H9 (cell line): ENCODE measurements at regions not wholly inside any gene's neighbourhood (a gene's known extent, or its start where the extent isn't known, plus 50 kb on each side); places are given as distances from the start of the nearest gene placed in this dataset.

Experiments
- DNase-seq: peaks from one replicate; pipeline ENCODE4 v3.0.0-alpha.2; 2017
- H2AFZ ChIP-seq: one replicate; pipeline ENCODE4 v1.6.1; 2013; ENCODE audit warnings: mild to moderate bottlenecking, low read length, control low read depth, moderate library complexity
- H2AK5ac ChIP-seq: 2 replicates; pipeline ENCODE4 v1.6.1; 2013; ENCODE audit warnings: low read length, control low read depth, mixed read lengths; ENCODE audit not compliant: insufficient read length
- H2BK120ac ChIP-seq: one replicate; pipeline ENCODE4 v1.6.1; 2013; ENCODE audit warnings: low read depth, mild to moderate bottlenecking, low read length, control low read depth, inconsistent platforms; ENCODE audit not compliant: poor library complexity, severe bottlenecking
- H2BK12ac ChIP-seq: 2 replicates; pipeline ENCODE4 v1.6.1; 2013; ENCODE audit warnings: low read length, control low read depth, mixed read lengths, low read depth; ENCODE audit not compliant: insufficient read length
- H2BK15ac ChIP-seq: 2 replicates; pipeline ENCODE4 v1.6.1; 2013; ENCODE audit warnings: low read depth, low read length, control low read depth
- H2BK20ac ChIP-seq: one replicate; pipeline ENCODE4 v1.6.1; 2013; ENCODE audit warnings: low read depth, mild to moderate bottlenecking, low read length, control low read depth, inconsistent platforms; ENCODE audit not compliant: poor library complexity, severe bottlenecking
- H2BK5ac ChIP-seq: 2 replicates; pipeline ENCODE4 v1.6.1; 2013; ENCODE audit warnings: low read length, control low read depth, mixed read lengths; ENCODE audit not compliant: insufficient read length
- H3K14ac ChIP-seq: 2 replicates; pipeline ENCODE4 v1.6.1; 2013; ENCODE audit warnings: low read length, control low read depth; ENCODE audit not compliant: insufficient read depth
- H3K18ac ChIP-seq: 2 replicates; pipeline ENCODE4 v1.6.1; 2013; ENCODE audit warnings: low read depth, mild to moderate bottlenecking, mixed read lengths, low read length, control low read depth; ENCODE audit not compliant: insufficient read length
- H3K23ac ChIP-seq: 2 replicates; pipeline ENCODE4 v1.6.1; 2013; ENCODE audit warnings: low read length, control low read depth, mixed read lengths, low read depth; ENCODE audit not compliant: insufficient read length
- H3K23me2 ChIP-seq: 2 replicates; pipeline ENCODE4 v1.6.1; 2013; ENCODE audit warnings: low read depth, mild to moderate bottlenecking, mixed read lengths, low read length, control low read depth; ENCODE audit not compliant: insufficient read length, poor library complexity, severe bottlenecking
- H3K27ac ChIP-seq: 2 replicates; pipeline ENCODE4 v1.5.1; 2013; ENCODE audit warnings: low read length, control low read depth, mixed read lengths, low read depth; ENCODE audit not compliant: insufficient read length
- H3K27me3 ChIP-seq: 2 replicates; pipeline ENCODE4 v1.6.1; 2013; ENCODE audit warnings: low read length, control low read depth, inconsistent platforms; ENCODE audit not compliant: insufficient read depth
- H3K4ac ChIP-seq: 2 replicates; pipeline ENCODE4 v1.6.1; 2013; ENCODE audit warnings: low read depth, mild to moderate bottlenecking, control low read depth, inconsistent platforms, low read length, moderate library complexity
- H3K4me1 ChIP-seq: 2 replicates; pipeline ENCODE4 v1.6.1; 2013; ENCODE audit warnings: low read length, control low read depth, inconsistent platforms; ENCODE audit not compliant: insufficient read depth
- H3K4me2 ChIP-seq: 2 replicates; pipeline ENCODE4 v1.6.1; 2013; ENCODE audit warnings: low read length, control low read depth, mixed read lengths; ENCODE audit not compliant: insufficient read length, insufficient read depth
- H3K56ac ChIP-seq: 2 replicates; pipeline ENCODE4 v1.6.1; 2013; ENCODE audit warnings: low read depth, mild to moderate bottlenecking, mixed read lengths, low read length, control low read depth; ENCODE audit not compliant: insufficient read length
- H3K79me1 ChIP-seq: 2 replicates; pipeline ENCODE4 v1.6.1; 2013; ENCODE audit warnings: low read depth, mild to moderate bottlenecking, moderate library complexity, low read length, control low read depth, inconsistent platforms; ENCODE audit not compliant: insufficient read depth, poor library complexity, severe bottlenecking
- H3K79me2 ChIP-seq: 2 replicates; pipeline ENCODE4 v1.6.1; 2013; ENCODE audit warnings: low read length, control low read depth, inconsistent platforms; ENCODE audit not compliant: insufficient read depth
- H3K9ac ChIP-seq: 2 replicates; pipeline ENCODE4 v1.6.1; 2013; ENCODE audit warnings: low read length, control low read depth, mixed read lengths; ENCODE audit not compliant: insufficient read length; ENCODE audit errors: extremely low read depth
- H3K9me3 ChIP-seq: one replicate; pipeline ENCODE4 v1.6.1; 2013; ENCODE audit warnings: low read depth, low read length, inconsistent platforms; ENCODE audit not compliant: control insufficient read depth
- H3T11ph ChIP-seq: one replicate; pipeline ENCODE4 v1.6.1; 2013; ENCODE audit warnings: mild to moderate bottlenecking, low read length, control low read depth, inconsistent platforms
- H4K20me1 ChIP-seq: one replicate; pipeline ENCODE4 v1.6.1; 2013; ENCODE audit not compliant: control insufficient read depth, insufficient read length, insufficient read depth
- H4K5ac ChIP-seq: 2 replicates; pipeline ENCODE4 v1.6.1; 2013; ENCODE audit warnings: low read depth, mild to moderate bottlenecking, mixed read lengths, low read length, control low read depth; ENCODE audit not compliant: insufficient read length
- H4K8ac ChIP-seq: replicated peaks from 2 replicates; pipeline ENCODE4 v1.6.1; 2013; ENCODE audit warnings: low read length, control low read depth, mixed read lengths, low read depth; ENCODE audit not compliant: insufficient read length
- H4K91ac ChIP-seq: 2 replicates; pipeline ENCODE4 v1.6.1; 2013; ENCODE audit warnings: low read depth, mild to moderate bottlenecking, moderate library complexity, mixed read lengths, low read length, control low read depth; ENCODE audit not compliant: insufficient read length
- H3K27ac Mint-ChIP-seq, 3 experiments: 2 replicates in 2 of 3; 3 replicates in 1 of 3; pipeline ENCODE4 v1.8.0; 2020 to 2021; ENCODE audit warnings: mixed read lengths in 3 of 3, mild to moderate bottlenecking in 1 of 3, moderate library complexity in 1 of 3
- H3K27me3 Mint-ChIP-seq: 2 replicates; pipeline ENCODE4 v1.8.0; 2021; ENCODE audit warnings: low read depth, mild to moderate bottlenecking, moderate library complexity, mixed read lengths
- H3K36me3 Mint-ChIP-seq, 3 experiments: 2 replicates in 2 of 3; 3 replicates in 1 of 3; pipeline ENCODE4 v1.8.0; 2020 to 2021; ENCODE audit warnings: low read depth in 3 of 3, mixed read lengths in 3 of 3; ENCODE audit not compliant: insufficient read depth in 1 of 3
- H3K4me1 Mint-ChIP-seq, 2 experiments: 2 replicates each; pipeline ENCODE4 v1.8.0; 2020; ENCODE audit warnings: mixed read lengths in 2 of 2
- H3K4me3 Mint-ChIP-seq, 2 experiments: 2 replicates in 1 of 2; 3 replicates in 1 of 2; pipeline ENCODE4 v1.8.0; 2020 to 2021; ENCODE audit warnings: mild to moderate bottlenecking in 2 of 2, mixed read lengths in 2 of 2, moderate library complexity in 1 of 2
- H3K9me3 Mint-ChIP-seq, 2 experiments: 2 replicates in 1 of 2; 3 replicates in 1 of 2; pipeline ENCODE4 v1.8.0; 2020; ENCODE audit warnings: mild to moderate bottlenecking in 2 of 2, mixed read lengths in 2 of 2, moderate library complexity in 1 of 2
- TF ChIP-seq, protein P1 (sequence below): fragments of 200-600 bp; sonication (generic); conservative IDR thresholded peaks from 3 replicates; pipeline ENCODE4 v1.8.0; 2021; ENCODE audit warnings: antibody characterized with exemption, mild to moderate bottlenecking

- TF ChIP-seq, protein P1, sequence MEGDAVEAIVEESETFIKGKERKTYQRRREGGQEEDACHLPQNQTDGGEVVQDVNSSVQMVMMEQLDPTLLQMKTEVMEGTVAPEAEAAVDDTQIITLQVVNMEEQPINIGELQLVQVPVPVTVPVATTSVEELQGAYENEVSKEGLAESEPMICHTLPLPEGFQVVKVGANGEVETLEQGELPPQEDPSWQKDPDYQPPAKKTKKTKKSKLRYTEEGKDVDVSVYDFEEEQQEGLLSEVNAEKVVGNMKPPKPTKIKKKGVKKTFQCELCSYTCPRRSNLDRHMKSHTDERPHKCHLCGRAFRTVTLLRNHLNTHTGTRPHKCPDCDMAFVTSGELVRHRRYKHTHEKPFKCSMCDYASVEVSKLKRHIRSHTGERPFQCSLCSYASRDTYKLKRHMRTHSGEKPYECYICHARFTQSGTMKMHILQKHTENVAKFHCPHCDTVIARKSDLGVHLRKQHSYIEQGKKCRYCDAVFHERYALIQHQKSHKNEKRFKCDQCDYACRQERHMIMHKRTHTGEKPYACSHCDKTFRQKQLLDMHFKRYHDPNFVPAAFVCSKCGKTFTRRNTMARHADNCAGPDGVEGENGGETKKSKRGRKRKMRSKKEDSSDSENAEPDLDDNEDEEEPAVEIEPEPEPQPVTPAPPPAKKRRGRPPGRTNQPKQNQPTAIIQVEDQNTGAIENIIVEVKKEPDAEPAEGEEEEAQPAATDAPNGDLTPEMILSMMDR, result no peak
- no peak overlapping the region for H3K9ac ChIP-seq
- H3K27me3 ChIP-seq, result no peaks in the 10 kb centered on the region
- no peak overlapping the region for H2BK5ac ChIP-seq
- no peaks in the 10 kb centered on the region for H3K79me2 ChIP-seq
- no peaks in the 10 kb centered on the region; a peak in 1 of 5 replicates for H3K9me3 Mint-ChIP-seq
- no peak overlapping the region for H2BK20ac ChIP-seq
- no peaks in the 10 kb centered on the region for H3K23me2 ChIP-seq
- no peak overlapping the region for H3T11ph ChIP-seq
- no peak overlapping the region for H3K4me3 Mint-ChIP-seq
- H4K5ac ChIP-seq, result no peak overlapping the region
- no peak overlapping the region for H2AK5ac ChIP-seq
- no peaks in the 10 kb centered on the region for H4K20me1 ChIP-seq
- no peak overlapping the region for H2BK15ac ChIP-seq
- no peaks in the 10 kb centered on the region for H3K79me1 ChIP-seq
- H3K4me1 ChIP-seq, result no peaks in the 10 kb centered on the region
- no peak overlapping the region for H3K23ac ChIP-seq
- H4K8ac ChIP-seq, result no peak overlapping the region
- H3K14ac ChIP-seq, result no peak overlapping the region
- H3K27ac ChIP-seq, result no peak overlapping the region
- no peak overlapping the region for H2BK12ac ChIP-seq
- H2AFZ ChIP-seq, result no peak overlapping the region
- no peak overlapping the region for H4K91ac ChIP-seq
- H3K27me3 Mint-ChIP-seq, result no peaks in the 10 kb centered on the region
- no peaks in the 10 kb centered on the region for H3K9me3 ChIP-seq
- DNase-seq, result no peak
- H3K56ac ChIP-seq, result no peak overlapping the region
- no peaks in the 10 kb centered on the region for H3K4me1 Mint-ChIP-seq
- no peak overlapping the region for H2BK120ac ChIP-seq
- H3K18ac ChIP-seq, result no peak overlapping the region
- no peak overlapping the region for H3K27ac Mint-ChIP-seq
- H3K4ac ChIP-seq, result no peak overlapping the region
- no peak overlapping the region for H3K4me2 ChIP-seq
- H3K36me3 Mint-ChIP-seq, result no peaks in the 10 kb centered on the region
These were observed 589.1 kb upstream of the ANO3 start for GRCh38 chr11:25742800-25743199.
